ENCODE measurements at regions not wholly inside any gene's neighbourhood (a gene's known extent, or its start where the extent isn't known, plus 50 kb on each side); places are given as distances from the start of the nearest gene placed in this dataset.

- no peak for TF ChIP-seq CTCF (IDR thresholded peaks at IDR 0.05; ENCODE audit: low read depth, low read length)
- no peak for DNase-seq (ENCODE audit: extremely low read depth, low read depth)
These were observed 83.2 kb upstream of the NREP start for GRCh38 chr5:111840036-111840674.

- DNase-seq (ENCODE audit: extremely low read depth, low read depth) = no peak
- TF ChIP-seq CTCF (IDR thresholded peaks at IDR 0.05; ENCODE audit: low read depth, low read length) = no peak
These were observed 82.4 kb upstream of the NREP start for GRCh38 chr5:111839438-111839837.

GRCh38 chr5:111836426-111836825, 79.4 kb upstream of the NREP start:
- no peak for DNase-seq (ENCODE audit: extremely low read depth, low read depth)
- no peak for TF ChIP-seq CTCF (IDR thresholded peaks at IDR 0.05; ENCODE audit: low read depth, low read length)

- TF ChIP-seq CTCF (IDR thresholded peaks at IDR 0.05; ENCODE audit: low read depth, low read length) = no peak
- DNase-seq (ENCODE audit: extremely low read depth, low read depth) = no peak
These were observed 78.1 kb upstream of the NREP start for GRCh38 chr5:111834926-111835599.

- DNase-seq (ENCODE audit: extremely low read depth, low read depth) = no peak
- no peak for TF ChIP-seq CTCF (IDR thresholded peaks at IDR 0.05; ENCODE audit: low read depth, low read length)
These were observed 73.3 kb upstream of the NREP start for GRCh38 chr5:111830333-111830732.

GRCh38 chr5:111829701-111830100, 72.7 kb upstream of the NREP start:
- peak; percentile 23 for DNase-seq (ENCODE audit: extremely low read depth, low read depth)
- no peak for TF ChIP-seq CTCF (IDR thresholded peaks at IDR 0.05; ENCODE audit: low read depth, low read length)

GRCh38 chr5:111826064-111826463, 69.1 kb upstream of the NREP start:
- TF ChIP-seq CTCF (IDR thresholded peaks at IDR 0.05; ENCODE audit: low read depth, low read length) = no peak
- DNase-seq (ENCODE audit: extremely low read depth, low read depth) = no peak
